ENCODE measurements at regions not wholly inside any gene's neighbourhood (a gene's known extent, or its start where the extent isn't known, plus 50 kb on each side); places are given as distances from the start of the nearest gene placed in this dataset.

DNA sequence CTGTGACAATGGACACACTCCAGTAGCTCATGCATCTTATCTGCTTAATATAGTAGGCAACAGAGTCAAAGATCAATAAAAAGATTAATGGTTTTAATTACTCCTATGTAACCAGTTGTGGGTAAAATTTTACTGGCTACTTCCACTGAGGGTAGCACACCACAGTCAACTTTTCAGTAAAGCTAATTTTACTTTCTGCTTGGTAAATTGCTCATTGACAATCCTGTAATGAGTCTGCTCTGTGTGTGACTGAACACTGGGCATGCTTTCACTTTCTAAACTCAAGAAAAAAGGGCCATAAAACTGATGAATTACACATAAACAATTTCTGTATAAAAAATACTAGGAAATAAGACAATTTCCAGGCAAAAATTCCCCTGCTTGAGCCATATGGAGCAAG lies 838.3 kb downstream of the VGLL3 start:
- TF ChIP-seq, protein P1, sequence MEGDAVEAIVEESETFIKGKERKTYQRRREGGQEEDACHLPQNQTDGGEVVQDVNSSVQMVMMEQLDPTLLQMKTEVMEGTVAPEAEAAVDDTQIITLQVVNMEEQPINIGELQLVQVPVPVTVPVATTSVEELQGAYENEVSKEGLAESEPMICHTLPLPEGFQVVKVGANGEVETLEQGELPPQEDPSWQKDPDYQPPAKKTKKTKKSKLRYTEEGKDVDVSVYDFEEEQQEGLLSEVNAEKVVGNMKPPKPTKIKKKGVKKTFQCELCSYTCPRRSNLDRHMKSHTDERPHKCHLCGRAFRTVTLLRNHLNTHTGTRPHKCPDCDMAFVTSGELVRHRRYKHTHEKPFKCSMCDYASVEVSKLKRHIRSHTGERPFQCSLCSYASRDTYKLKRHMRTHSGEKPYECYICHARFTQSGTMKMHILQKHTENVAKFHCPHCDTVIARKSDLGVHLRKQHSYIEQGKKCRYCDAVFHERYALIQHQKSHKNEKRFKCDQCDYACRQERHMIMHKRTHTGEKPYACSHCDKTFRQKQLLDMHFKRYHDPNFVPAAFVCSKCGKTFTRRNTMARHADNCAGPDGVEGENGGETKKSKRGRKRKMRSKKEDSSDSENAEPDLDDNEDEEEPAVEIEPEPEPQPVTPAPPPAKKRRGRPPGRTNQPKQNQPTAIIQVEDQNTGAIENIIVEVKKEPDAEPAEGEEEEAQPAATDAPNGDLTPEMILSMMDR (conservative IDR thresholded peaks at IDR 0.05; ENCODE audit: low read depth, low read length) = no peak
- H3K4me3 ChIP-seq (ENCODE audit: low read depth, low read length) = no peak overlapping the region
- no peak for DNase-seq (ENCODE audit: low read depth)

DNA sequence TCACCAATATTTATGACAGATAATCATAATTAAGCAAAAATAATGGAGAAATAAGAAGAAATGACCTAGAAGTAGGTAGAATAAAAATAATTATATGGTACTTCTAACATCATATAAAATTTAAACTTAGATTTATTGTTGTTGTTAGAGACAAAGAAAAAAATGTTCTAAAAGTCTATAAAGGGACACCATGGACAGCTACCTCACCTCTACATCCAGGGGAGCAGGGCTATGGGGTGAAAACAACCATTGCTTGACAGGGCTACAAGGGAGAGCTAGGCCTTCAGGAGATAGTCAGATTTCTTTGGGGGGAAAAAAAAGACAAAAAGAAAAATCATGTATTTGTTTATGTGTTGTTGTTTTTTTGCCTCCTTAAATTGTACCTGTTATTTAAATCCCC lies 841.9 kb downstream of the VGLL3 start:
- TF ChIP-seq, protein P1 (conservative IDR thresholded peaks at IDR 0.05; ENCODE audit: low read depth, low read length) = no peak

DNA sequence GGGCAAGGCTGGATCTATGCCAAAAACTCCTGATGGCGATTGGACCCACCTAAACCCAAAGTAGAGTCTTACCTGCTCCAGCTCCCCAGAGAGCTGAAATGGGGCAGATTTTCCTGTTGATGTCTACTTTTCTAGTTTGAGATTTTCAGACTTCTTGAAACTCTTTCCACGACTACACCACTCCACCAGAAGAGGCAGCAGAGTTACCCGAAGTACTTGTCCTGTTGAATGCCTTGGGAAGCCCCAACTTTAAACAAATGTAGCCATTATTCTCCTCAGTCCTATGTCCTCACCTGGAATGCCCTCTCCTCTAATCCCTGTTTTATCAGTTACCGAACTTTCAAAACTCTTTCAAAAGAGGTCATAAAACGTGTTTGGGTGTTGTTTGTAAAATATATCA lies 843.8 kb downstream of the VGLL3 start:
- TF ChIP-seq, protein P1 (conservative IDR thresholded peaks at IDR 0.05; ENCODE audit: low read depth, low read length) = peak; percentile 2
- DNase-seq (ENCODE audit: low read depth) = no peak
- no peak overlapping the region for H3K4me3 ChIP-seq (ENCODE audit: low read depth, low read length)

More for the DNA sequence above, 841.9 kb downstream of the VGLL3 start:
- no peak overlapping the region for H3K4me3 ChIP-seq (ENCODE audit: low read depth, low read length)
- DNase-seq (ENCODE audit: low read depth) = no peak

DNA sequence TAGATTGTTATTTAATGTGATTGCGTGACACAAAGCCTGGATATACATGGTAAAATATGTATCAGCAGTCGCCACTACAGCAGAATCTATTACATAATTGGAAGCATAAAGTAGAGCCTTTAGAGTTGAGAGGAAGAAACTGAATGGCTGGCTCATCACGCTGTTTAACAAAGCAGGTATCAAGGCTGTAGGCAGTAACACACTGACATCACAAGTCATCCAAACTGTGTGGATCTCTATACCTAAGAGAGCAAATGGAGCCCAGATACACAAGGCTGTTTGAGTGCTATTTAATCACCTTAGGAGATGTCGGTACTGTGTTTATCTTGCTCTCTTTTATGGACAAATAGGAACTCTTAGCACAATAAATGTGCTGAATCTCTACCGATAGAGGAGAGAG lies 864.4 kb downstream of the VGLL3 start:
- no peak for DNase-seq (ENCODE audit: low read depth)
- H3K4me3 ChIP-seq (ENCODE audit: low read depth, low read length) = no peak overlapping the region
- TF ChIP-seq, protein P1 (conservative IDR thresholded peaks at IDR 0.05; ENCODE audit: low read depth, low read length) = no peak
